ENCODE measurements at regions not wholly inside any gene's neighbourhood (a gene's known extent, or its start where the extent isn't known, plus 50 kb on each side); places are given as distances from the start of the nearest gene placed in this dataset.
"Not testable (repeated sequence)": the region's sequence is repeated elsewhere in the genome, so short reads cannot be mapped to it uniquely, and the experiment has no call there.

DNA sequence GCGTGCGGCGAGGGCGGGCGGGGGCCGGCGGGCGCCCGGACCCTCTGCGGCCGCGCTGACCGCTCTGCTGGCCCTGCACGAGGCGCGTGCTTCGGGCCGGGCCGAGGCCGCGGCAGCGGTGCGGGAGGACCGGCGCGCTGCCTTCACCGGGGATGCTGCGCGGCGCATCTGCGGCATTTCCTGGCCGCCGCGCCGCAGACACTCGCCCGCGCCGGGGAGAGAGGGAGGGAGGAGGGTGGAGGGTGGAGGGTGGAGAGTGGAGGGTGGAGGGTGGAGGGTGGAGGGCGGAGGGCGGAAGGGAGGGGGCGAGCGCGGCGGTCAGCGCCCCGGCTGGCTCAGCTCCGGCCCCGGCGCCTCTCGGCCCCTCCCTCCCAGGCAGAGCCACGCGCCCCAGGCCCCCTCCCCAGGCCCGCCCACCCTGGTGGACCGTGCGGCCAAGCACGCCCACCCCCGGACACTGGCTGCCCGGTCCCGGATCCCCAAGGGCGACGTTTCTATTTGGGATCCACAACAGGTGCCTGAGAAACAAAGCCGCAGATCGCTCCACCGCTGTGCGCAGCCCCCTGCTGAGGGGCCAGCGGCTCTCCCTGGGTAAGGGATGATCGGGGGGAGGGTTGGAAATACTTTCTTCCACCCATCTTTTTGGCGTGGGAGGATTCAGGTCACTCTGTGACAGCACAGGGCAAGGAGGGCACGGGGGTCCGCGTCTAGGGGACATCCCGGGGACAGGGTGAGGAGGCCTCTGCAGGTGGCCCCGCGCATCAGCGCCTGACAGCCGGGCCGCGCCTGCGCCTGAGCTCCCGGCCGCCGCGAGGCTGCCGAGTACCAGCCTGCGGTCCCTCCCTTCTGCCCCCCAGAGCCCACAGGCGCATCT is 111.2 kb upstream of the BEND6 start:
- intact Hi-C loops (cut with DNase I): loop anchor here (2.0 to 10.0 kb wide), 2 partner anchors 75 to 199 kb away; partner anchors contain the start of gene DST (in 1 of the 2)
- peak; percentile 77 for DNase-seq
- ATAC-seq: peak; percentile 94 to 95

- intact Hi-C loops (cut with DNase I): loop anchor here in 1 of 2 donors (2.0 to 10.0 kb wide), 2 partner anchors 74 to 198 kb away; partner anchors contain the start of gene DST
- DNase-seq: peak; percentile 33
Measured at GRCh38 chr6:56842686-56843475, 112.0 kb upstream of the BEND6 start.

DNA sequence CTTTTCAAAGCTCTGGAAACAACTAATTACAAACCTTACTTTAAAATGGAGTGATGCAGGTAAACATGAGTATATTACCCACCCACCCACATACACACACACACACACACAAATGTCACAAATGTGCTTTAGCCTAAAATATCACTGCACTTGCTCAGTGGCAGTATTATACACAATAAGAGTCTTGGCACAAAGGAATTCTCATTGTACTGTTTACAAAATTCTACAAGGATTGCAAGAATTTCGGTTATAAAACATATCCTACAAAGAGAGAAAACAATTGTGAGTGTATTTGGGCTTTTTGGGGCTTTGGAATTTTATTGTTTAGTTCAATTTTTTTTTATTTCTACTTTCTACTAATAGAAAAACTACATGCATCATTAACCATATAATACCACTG is 113.2 kb upstream of the BEND6 start:
- ATAC-seq (no peak), DNase-seq (no peak)
- intact Hi-C loops (cut with DNase I): loop anchor here in 1 of 2 donors (2.0 to 10.0 kb wide), 2 partner anchors 73 to 197 kb away; partner anchors contain the start of gene DST

More at GRCh38 chr6:56842686-56843475, 112.0 kb upstream of the BEND6 start:
- ATAC-seq: peak; percentile 6 to 38

- DNase-seq (no peak), ATAC-seq (no peak)
- intact Hi-C loops (cut with DNase I): loop anchor here in 1 of 2 donors (10.0 kb wide), 1 partner anchor 197 kb away; the partner anchor contains the start of gene DST
Measured at GRCh38 chr6:56841381-56841749, 113.5 kb upstream of the BEND6 start.

DNA sequence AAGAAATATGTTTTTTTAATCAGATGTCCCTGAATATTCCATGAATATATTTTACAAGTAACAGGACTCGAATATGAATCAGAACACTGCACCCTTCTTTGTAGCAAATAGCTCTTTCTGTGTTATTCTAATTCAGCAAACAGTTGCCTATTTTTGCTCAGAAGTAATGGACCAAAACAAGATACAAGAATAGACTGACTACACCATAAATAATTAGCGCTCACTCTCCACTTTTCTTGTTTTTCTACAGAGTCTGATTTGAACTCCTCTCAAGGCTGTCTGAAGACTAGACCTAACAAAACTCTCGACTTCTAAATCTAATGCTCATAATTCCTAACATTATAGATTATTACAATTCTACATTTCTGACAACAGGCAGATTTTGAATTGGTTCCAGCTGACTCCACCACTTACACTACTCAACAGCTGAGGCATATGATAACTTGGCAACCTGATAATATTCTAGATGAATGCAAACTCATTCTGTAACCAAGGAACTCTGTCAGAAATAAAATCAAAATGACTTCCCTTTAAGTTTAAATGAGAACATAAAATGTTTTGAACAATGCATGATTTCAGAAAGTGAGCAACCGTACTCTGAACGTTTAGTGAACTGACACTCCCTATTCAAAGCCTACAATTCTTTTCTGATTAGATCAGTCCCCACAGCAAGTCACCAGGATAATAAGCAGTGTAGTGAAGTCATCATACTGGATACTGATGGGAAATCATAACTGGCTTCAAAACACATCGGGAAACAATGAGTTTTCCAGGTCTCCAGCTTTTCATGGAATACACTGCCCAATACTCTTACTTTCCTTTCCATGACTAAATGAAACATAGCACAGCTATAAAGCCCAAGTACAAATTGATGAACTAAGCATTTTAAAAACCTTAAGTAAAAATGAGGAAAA is 114.2 kb upstream of the BEND6 start:
- ATAC-seq (peak in 1 of 2 donors; percentile 35), DNase-seq (no peak)
- intact Hi-C loops (cut with DNase I): loop anchor here in 1 of 2 donors (10.0 kb wide), 1 partner anchor 196 kb away; the partner anchor contains the start of gene DST

GRCh38 chr6:56839533-56840183 is 115.2 kb upstream of the BEND6 start:
- DNase-seq: no peak
- intact Hi-C loops (cut with DNase I): loop anchor here in 1 of 2 donors (10.0 kb wide), 1 partner anchor 195 kb away; the partner anchor contains the start of gene DST
- ATAC-seq: no peak

DNA sequence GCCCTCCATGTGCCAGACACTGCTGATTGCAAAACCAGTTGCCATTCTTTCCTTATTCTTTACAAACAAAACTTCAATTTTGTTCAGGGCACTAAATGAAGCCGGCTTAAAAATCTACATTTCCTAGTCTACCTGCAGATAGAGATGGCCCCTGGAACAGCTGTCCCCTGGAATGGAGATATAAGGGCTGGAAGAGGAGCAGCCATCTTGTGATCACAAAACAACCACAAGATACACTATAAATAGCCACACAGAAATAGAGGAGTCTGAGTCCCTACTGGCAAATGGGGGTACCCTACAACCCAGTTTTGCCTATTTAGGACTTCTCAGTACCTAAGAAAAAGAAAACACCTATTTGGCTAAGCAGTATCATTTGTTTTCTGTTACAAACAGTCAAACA is 115.9 kb upstream of the BEND6 start:
- ATAC-seq (no peak), DNase-seq (no peak)
- intact Hi-C loops (cut with DNase I): no loop called here

DNA sequence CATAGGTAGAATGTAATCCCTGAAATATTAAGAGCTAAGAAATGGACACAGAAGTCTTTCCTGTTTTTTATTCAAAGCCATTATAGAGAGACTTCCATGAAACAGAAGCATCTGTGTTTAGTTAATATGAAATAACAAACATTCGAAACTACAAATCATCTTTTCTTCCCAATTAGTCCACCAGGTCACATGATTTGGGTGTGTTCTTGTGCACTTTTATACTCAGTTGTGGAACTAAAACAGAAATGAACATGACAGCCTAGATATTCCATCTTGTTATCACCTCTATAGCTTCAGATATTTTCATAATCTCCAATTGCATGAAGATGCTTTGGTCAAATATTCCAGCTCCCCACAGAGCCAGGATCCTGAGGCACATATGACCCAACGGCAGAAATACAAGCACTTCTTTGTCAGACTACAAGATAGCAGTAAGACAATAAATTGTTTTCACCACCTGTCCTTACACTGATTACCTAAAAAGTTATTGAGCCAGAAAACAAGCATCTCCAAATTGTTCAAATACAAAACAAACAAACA is 116.8 kb upstream of the BEND6 start:
- intact Hi-C loops (cut with DNase I): no loop called here
- no peak for DNase-seq
- ATAC-seq: no peak

DNA sequence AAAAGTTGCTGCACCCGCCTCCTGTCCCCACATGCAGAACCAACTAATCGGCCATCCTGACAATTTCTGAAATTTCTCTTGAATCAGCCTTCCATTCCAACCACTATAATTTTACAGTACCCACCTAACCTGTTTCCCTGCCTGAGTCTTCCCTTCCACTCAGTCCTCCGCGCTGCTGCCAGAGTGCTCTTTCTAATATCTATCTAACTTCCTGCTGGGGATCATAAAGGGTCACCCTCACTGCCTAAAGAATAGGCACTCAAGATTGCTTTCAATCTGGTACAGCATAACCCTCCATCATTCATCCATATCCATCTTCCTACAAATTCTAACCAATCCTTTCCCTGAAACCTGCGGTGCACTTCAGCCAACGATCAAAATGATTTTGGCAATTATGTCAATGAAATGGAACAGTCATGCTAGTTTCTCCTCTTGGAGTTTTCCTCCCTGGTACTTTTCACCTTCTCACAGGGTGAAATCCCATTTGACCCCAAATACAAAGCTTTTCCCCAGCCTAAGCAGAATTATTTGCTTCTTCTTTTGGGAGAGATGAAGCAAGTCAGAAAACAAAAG is 117.5 kb upstream of the BEND6 start:
- ATAC-seq (no peak), DNase-seq (no peak)
- intact Hi-C loops (cut with DNase I): no loop called here

DNA sequence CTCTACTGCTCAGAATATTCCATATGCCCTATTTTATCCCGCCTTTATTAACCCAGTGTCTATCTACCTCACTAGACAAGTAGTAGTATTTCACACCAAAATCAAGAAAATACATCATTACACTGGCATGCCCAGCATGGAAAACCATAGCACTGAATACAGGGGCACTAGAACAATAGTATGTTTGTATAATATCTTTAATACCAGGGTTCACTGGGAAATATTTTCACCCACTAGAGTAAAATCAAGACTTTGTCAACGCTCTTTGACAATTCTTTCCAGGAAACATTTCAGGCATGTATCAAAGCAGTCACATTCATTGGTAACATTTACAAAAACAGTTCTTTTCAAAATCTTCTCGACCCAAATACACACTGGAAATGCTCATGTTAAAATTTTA is 119.3 kb upstream of the BEND6 start:
- ATAC-seq (no peak), DNase-seq (no peak)
- intact Hi-C loops (cut with DNase I): no loop called here

DNA sequence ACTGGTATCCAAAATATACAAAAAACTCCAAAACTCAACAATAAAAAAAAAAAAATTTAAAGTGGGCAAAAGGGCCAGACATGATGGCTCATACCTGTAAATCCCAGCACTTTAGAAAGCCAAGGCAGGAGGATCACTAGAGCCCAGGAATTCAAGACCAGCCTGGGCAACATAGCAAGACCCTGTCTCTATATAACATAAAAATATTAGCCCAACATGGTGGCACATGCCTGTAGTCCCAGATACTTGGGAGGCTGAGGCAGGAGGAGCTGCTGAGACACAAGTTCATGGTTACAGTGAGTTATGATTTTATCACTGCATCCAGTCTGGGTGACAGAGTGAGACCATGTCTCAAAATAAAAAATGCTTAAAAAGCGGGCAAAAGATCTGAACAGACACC is 121.0 kb upstream of the BEND6 start:
- DNase-seq (no peak), ATAC-seq (no peak)
- intact Hi-C loops (cut with DNase I): no loop called here

DNA sequence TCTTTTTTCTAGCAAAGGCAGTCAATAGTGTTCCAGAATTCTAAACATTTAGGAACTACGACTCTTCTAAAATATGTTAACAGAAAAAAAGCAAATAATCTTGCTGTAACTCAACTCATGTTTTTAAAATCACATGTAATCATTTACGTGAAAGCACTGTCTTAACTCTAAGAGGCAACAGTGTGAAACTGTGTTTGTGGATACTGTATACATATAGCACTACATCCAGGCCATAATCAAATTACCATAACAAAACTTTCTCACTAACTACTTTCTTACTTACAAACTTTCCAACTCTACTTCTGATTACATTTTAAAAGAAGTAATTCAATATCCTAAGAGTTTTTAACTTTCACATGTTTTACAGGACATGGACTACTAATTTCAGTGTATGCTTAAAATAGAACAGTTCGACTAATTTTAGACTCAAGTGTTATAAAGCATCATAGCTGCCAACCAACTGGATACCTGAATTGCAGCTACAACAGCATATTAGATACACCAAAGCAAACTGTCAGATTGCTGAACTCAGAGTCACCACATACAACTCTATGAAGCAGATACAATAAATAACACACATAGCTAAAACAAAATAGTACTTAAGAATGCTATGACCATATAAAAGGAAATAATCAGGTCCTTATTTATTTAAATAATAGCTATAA is 121.6 kb upstream of the BEND6 start:
- DNase-seq: no peak
- intact Hi-C loops (cut with DNase I): no loop called here
- peak; percentile 79 to 87 for ATAC-seq

- DNase-seq (no peak), ATAC-seq (no peak)
- intact Hi-C loops (cut with DNase I): no loop called here
Measured at GRCh38 chr6:56832225-56832624, 122.7 kb upstream of the BEND6 start.

- ATAC-seq: no peak
- intact Hi-C loops (cut with DNase I): no loop called here
- no peak for DNase-seq
Measured at GRCh38 chr6:56831334-56831733, 123.6 kb upstream of the BEND6 start.

DNA sequence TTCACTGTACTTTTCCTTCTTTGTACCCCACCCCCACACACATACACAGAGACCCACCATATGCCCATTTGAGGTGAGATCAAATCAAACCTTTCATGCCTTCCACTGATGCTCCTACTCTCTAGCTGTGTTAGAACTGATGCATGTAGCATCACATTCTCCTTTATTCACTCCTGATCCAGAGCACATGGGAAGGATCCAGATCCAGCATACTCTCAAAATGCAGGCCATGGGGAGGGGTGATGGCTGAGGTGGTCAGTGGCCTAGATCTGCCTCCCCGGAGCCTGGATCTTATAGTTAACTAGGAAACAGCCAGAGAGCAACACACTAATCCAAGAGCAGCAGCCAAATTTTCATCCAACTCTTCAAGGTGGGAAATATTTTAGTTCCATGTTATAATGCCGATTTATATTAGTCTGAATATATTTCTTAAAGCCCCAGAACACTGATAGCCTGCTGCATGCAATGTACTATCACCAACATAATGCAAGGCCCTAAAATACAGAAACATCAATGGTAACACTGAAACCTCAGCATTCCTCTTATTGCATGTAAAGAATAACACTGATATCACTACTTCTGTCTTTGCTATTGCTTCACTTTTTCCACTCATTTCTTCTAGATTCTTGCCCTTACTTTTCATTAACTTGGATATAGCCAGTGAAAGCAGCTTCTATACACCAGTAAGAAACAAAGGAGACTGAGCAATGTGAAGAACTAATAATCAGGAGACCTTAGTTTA is 126.8 kb upstream of the BEND6 start:
- intact Hi-C loops (cut with DNase I): no loop called here
- ATAC-seq (no peak), DNase-seq (no peak)

- ATAC-seq; intact Hi-C loops (cut with DNase I); DNase-seq: not testable (repeated sequence)
Measured at GRCh38 chr6:56824431-56824830, 130.5 kb upstream of the BEND6 start.

Measured in left cardiac atrium (tissue), 4 donors.